Ishikawa (cell line): ENCODE measurements at regions not wholly inside any gene's neighbourhood (a gene's known extent, or its start where the extent isn't known, plus 50 kb on each side); places are given as distances from the start of the nearest gene placed in this dataset.

Experiments
- CEBPB ChIP-seq: IDR thresholded peaks from 2 replicates; pipeline ENCODE4 v1.6.1; 2012
- EP300 ChIP-seq: IDR thresholded peaks from 2 replicates; pipeline ENCODE4 v1.6.1; 2012; ENCODE audit warnings: borderline replicate concordance
- FOXM1 ChIP-seq: IDR thresholded peaks from 2 replicates; pipeline ENCODE4 v1.6.1; 2012; ENCODE audit warnings: low read depth, borderline replicate concordance
- RAD21 ChIP-seq: IDR thresholded peaks from 2 replicates; pipeline ENCODE4 v1.6.1; 2012; ENCODE audit warnings: low read depth
- REST ChIP-seq: IDR thresholded peaks from 2 replicates; pipeline ENCODE4 v1.6.1; 2012; ENCODE audit warnings: low read depth, mild to moderate bottlenecking
- TEAD4 ChIP-seq: IDR thresholded peaks from 2 replicates; pipeline ENCODE4 v1.6.1; 2012
- YY1 ChIP-seq: IDR thresholded peaks from 2 replicates; pipeline ENCODE4 v1.6.1; 2012; ENCODE audit warnings: low read depth

GRCh38 chr11:69880041-69880825 is 61.0 kb upstream of the FGF3 start:
- TF ChIP-seq EP300, result no peak
- no peak for TF ChIP-seq REST
- TF ChIP-seq FOXM1, result no peak
- TF ChIP-seq TEAD4, result no peak
- no peak for TF ChIP-seq YY1
- TF ChIP-seq RAD21, result no peak
- no peak for TF ChIP-seq CEBPB
